HepG2 (cell line): ENCODE measurements at regions not wholly inside any gene's neighbourhood (a gene's known extent, or its start where the extent isn't known, plus 50 kb on each side); places are given as distances from the start of the nearest gene placed in this dataset.

Experiments
- CHCHD3 ChIP-seq: sonication (generic); formaldehyde crosslinking; IDR thresholded peaks from 2 replicates; pipeline ENCODE4 v1.8.0; 2022; ENCODE audit warnings: mild to moderate bottlenecking, missing genetic modification reagents, moderate library complexity
- ELF3 ChIP-seq: IDR thresholded peaks from 2 replicates; pipeline ENCODE4 v1.6.1; 2016; ENCODE audit warnings: missing genetic modification reagents, missing compliant biosample characterization
- FOXA1 ChIP-seq, 2 experiments: fragments of 450-650 bp in 1 of 2; sonication (generic) in 1 of 2; formaldehyde crosslinking in 1 of 2; IDR thresholded peaks; 2 replicates each; pipeline versions ENCODE4 v1.4.0 to v1.6.1; 2016 to 2020; ENCODE audit warnings: missing genetic modification reagents in 1 of 2
- HNRNPH1 ChIP-seq: fragments of 200-400 bp; formaldehyde crosslinking; optimal IDR thresholded peaks from 2 replicates; pipeline ENCODE3; 2017; ENCODE audit warnings: mild to moderate bottlenecking, low read depth, low read length
- HOXA7 ChIP-seq: sonication (generic); formaldehyde crosslinking; IDR thresholded peaks from 2 replicates; pipeline ENCODE4 v1.8.1; 2022; ENCODE audit warnings: mild to moderate bottlenecking, missing genetic modification reagents, moderate library complexity
- IRF2 ChIP-seq: IDR thresholded peaks from 2 replicates; pipeline ENCODE4 v1.6.1; 2018; ENCODE audit warnings: missing genetic modification reagents, missing compliant biosample characterization
- KLF15 ChIP-seq: sonication (generic); formaldehyde crosslinking; IDR thresholded peaks from 2 replicates; pipeline ENCODE4 v1.8.1; 2023; ENCODE audit warnings: borderline replicate concordance, mild to moderate bottlenecking, inconsistent platforms, missing genetic modification reagents, mixed read lengths
- NR2C2 ChIP-seq: sonication (generic); formaldehyde crosslinking; IDR thresholded peaks from 2 replicates; pipeline ENCODE4 v1.4.0; 2020; ENCODE audit warnings: missing genetic modification reagents, mild to moderate bottlenecking, moderate library complexity, borderline replicate concordance
- PAXIP1 ChIP-seq: sonication (generic); formaldehyde crosslinking; conservative IDR thresholded peaks from 2 replicates; pipeline ENCODE4 v1.4.0; 2020; ENCODE audit warnings: mild to moderate bottlenecking, missing genetic modification reagents, moderate library complexity
- POGZ ChIP-seq: sonication (generic); formaldehyde crosslinking; IDR thresholded peaks from 2 replicates; pipeline ENCODE4 v1.4.0; 2020; ENCODE audit warnings: mild to moderate bottlenecking, missing genetic modification reagents
- RFXANK ChIP-seq: IDR thresholded peaks from 2 replicates; pipeline ENCODE4 v1.6.1; 2016
- SOX13 ChIP-seq, 3 experiments: fragments of 450-650 bp in 1 of 3; sonication (generic) in 1 of 3; formaldehyde crosslinking in 1 of 3; IDR thresholded peaks in 2 of 3; conservative IDR thresholded peaks in 1 of 3; 2 replicates each; pipeline versions ENCODE4 v1.5.0 to v1.6.1; 2016 to 2020; ENCODE audit warnings: antibody characterized with exemption in 1 of 3, mild to moderate bottlenecking in 1 of 3, missing compliant biosample characterization in 1 of 3, missing genetic modification reagents in 1 of 3, moderate library complexity in 1 of 3
- SP4 ChIP-seq: sonication (generic); formaldehyde crosslinking; IDR thresholded peaks from 2 replicates; pipeline ENCODE4 v1.8.1; 2023; ENCODE audit warnings: mild to moderate bottlenecking, missing genetic modification reagents
- SRY ChIP-seq: sonication (generic); formaldehyde crosslinking; IDR thresholded peaks from 2 replicates; pipeline ENCODE4 v1.8.0; 2022; ENCODE audit warnings: mild to moderate bottlenecking, missing genetic modification reagents
- TARDBP ChIP-seq: sonication (generic); formaldehyde crosslinking; IDR thresholded peaks from 2 replicates; pipeline ENCODE4 v1.8.0; 2022; ENCODE audit warnings: mild to moderate bottlenecking, missing genetic modification reagents
- YEATS4 ChIP-seq: sonication (generic); formaldehyde crosslinking; IDR thresholded peaks from 2 replicates; pipeline ENCODE4 v1.4.0; 2020; ENCODE audit warnings: missing genetic modification reagents, borderline replicate concordance
- ZNF225 ChIP-seq: sonication (generic); formaldehyde crosslinking; IDR thresholded peaks from 2 replicates; pipeline ENCODE4 v1.4.0; 2020; ENCODE audit warnings: mild to moderate bottlenecking, missing genetic modification reagents
- ZNF234 ChIP-seq: sonication (generic); formaldehyde crosslinking; conservative IDR thresholded peaks from 2 replicates; pipeline ENCODE4 v1.5.1; 2020; ENCODE audit warnings: mild to moderate bottlenecking, missing genetic modification reagents
- ZNF251 ChIP-seq: sonication (generic); formaldehyde crosslinking; IDR thresholded peaks from 2 replicates; pipeline ENCODE4 v1.9.0; 2021; ENCODE audit warnings: mild to moderate bottlenecking, missing genetic modification reagents
- ZNF253 ChIP-seq: sonication (generic); formaldehyde crosslinking; IDR thresholded peaks from 2 replicates; pipeline ENCODE4 v1.8.0; 2022; ENCODE audit warnings: mild to moderate bottlenecking, missing genetic modification reagents, borderline replicate concordance
- ZNF260 ChIP-seq: sonication (generic); formaldehyde crosslinking; IDR thresholded peaks from 2 replicates; pipeline ENCODE4 v1.4.0; 2020; ENCODE audit warnings: missing genetic modification reagents, low read depth, mild to moderate bottlenecking, borderline replicate concordance
- ZNF263 ChIP-seq: sonication (generic); formaldehyde crosslinking; IDR thresholded peaks from 2 replicates; pipeline ENCODE4 v1.4.0; 2020; ENCODE audit warnings: missing genetic modification reagents
- ZNF605 ChIP-seq: sonication (generic); formaldehyde crosslinking; IDR thresholded peaks from 2 replicates; pipeline ENCODE4 v1.8.0; 2022; ENCODE audit warnings: mild to moderate bottlenecking, missing genetic modification reagents
- ZNF652 ChIP-seq: IDR thresholded peaks from 2 replicates; pipeline ENCODE4 v1.6.1; 2016; ENCODE audit warnings: low read depth, borderline replicate concordance
- ZSCAN22 ChIP-seq: sonication (generic); formaldehyde crosslinking; IDR thresholded peaks from 2 replicates; pipeline ENCODE4 v1.4.0; 2020; ENCODE audit warnings: mild to moderate bottlenecking, missing genetic modification reagents
- ZSCAN29 ChIP-seq: sonication (generic); formaldehyde crosslinking; conservative IDR thresholded peaks from 2 replicates; pipeline ENCODE4 v1.4.0; 2020; ENCODE audit warnings: mild to moderate bottlenecking, missing genetic modification reagents

- TF ChIP-seq ZSCAN29 = no peak
- no peak for TF ChIP-seq KLF15 (CRISPR knock-in tag)
- peak; percentile 54; the same call in 1 of the 2 replicates for TF ChIP-seq ZNF605 (CRISPR knock-in tag)
- peak; percentile 49; the same call in 1 of the 2 replicates for TF ChIP-seq ZNF263 (CRISPR knock-in tag)
- no peak for TF ChIP-seq HOXA7 (CRISPR knock-in tag)
- no peak for TF ChIP-seq ZSCAN22 (CRISPR knock-in tag)
- TF ChIP-seq ZNF652 (CRISPR knock-in tag) = no peak
- TF ChIP-seq FOXA1 (IDR thresholded peaks at IDR 0.05) = no peak
- peak; percentile 42; the same call in 1 of the 2 replicates for TF ChIP-seq FOXA1 (CRISPR knock-in tag; IDR thresholded peaks at IDR 0.05)
- TF ChIP-seq ELF3 (CRISPR knock-in tag) = no peak; the same call in 1 of the 2 replicates
- no peak for TF ChIP-seq ZNF225 (CRISPR knock-in tag)
- TF ChIP-seq IRF2 (CRISPR knock-in tag) = 0 out of 2 replicates have a peak, but pooled peaks have one; percentile 19
- TF ChIP-seq ZNF251 (CRISPR knock-in tag) = no peak
- TF ChIP-seq ZNF253 (CRISPR knock-in tag) = no peak
- no peak for TF ChIP-seq ZNF234 (CRISPR knock-in tag)
- TF ChIP-seq PAXIP1 = peak; percentile 72
- no peak for TF ChIP-seq CHCHD3 (CRISPR knock-in tag)
- no peak for TF ChIP-seq SOX13 (IDR thresholded peaks at IDR 0.05)
- peak in 1 of 2 experiments; percentile 11; a peak in 1 of 4 replicates for TF ChIP-seq SOX13 (CRISPR knock-in tag; conservative IDR thresholded peaks at IDR 0.05 in 1 of 2, IDR thresholded peaks at IDR 0.05 in 1 of 2)
- no peak for TF ChIP-seq RFXANK
- TF ChIP-seq NR2C2 = no peak
- no peak for TF ChIP-seq SRY (CRISPR knock-in tag)
- TF ChIP-seq SP4 (CRISPR knock-in tag) = no peak
- TF ChIP-seq ZNF260 (CRISPR knock-in tag) = no peak
- TF ChIP-seq YEATS4 (CRISPR knock-in tag) = no peak
- 0 out of 2 replicates have a peak, but pooled peaks have one; percentile 40 for TF ChIP-seq POGZ (CRISPR knock-in tag)
- no peak for TF ChIP-seq HNRNPH1
- peak; percentile 37; the same call in 1 of the 2 replicates for TF ChIP-seq TARDBP (CRISPR knock-in tag)
Measured at GRCh38 chr21:38958940-38959691, 153.4 kb downstream of the ETS2 start (continued).
